KMS-11 (cell line): ENCODE measurements at regions not wholly inside any gene's neighbourhood (a gene's known extent, or its start where the extent isn't known, plus 50 kb on each side); places are given as distances from the start of the nearest gene placed in this dataset.

Experiments
- H2AFZ ChIP-seq: fragments of 200-600 bp; sonication (generic); 2 replicates; pipeline ENCODE4 v1.6.1; 2016; ENCODE audit warnings: antibody characterized with exemption, mixed run types, low read depth
- H3K27ac ChIP-seq: fragments of 200-600 bp; sonication (generic); 2 replicates; pipeline ENCODE4 v1.6.1; 2016; ENCODE audit warnings: mild to moderate bottlenecking, mixed run types
- H3K27me3 ChIP-seq: fragments of 200-600 bp; sonication (generic); 2 replicates; pipeline ENCODE4 v1.6.1; 2017; ENCODE audit warnings: mild to moderate bottlenecking, low read depth, mixed run types, moderate library complexity; ENCODE audit not compliant: insufficient read depth
- H3K36me3 ChIP-seq: fragments of 200-600 bp; sonication (generic); 2 replicates; pipeline ENCODE4 v1.6.1; 2017; ENCODE audit warnings: mild to moderate bottlenecking, mixed run types; ENCODE audit not compliant: insufficient read depth
- H3K4me1 ChIP-seq: fragments of 200-600 bp; sonication (generic); 2 replicates; pipeline ENCODE4 v1.6.1; 2016; ENCODE audit warnings: mild to moderate bottlenecking, low read depth, mixed run types; ENCODE audit not compliant: poor library complexity, severe bottlenecking
- H3K4me2 ChIP-seq: fragments of 200-600 bp; sonication (generic); 2 replicates; pipeline ENCODE4 v1.7.0; 2016; ENCODE audit warnings: mild to moderate bottlenecking, mixed run types
- H3K4me3 ChIP-seq: fragments of 200-600 bp; sonication (generic); IDR thresholded peaks from 2 replicates; pipeline ENCODE4 v1.6.1; 2017; ENCODE audit warnings: low read depth, low read length, mixed read lengths; ENCODE audit not compliant: insufficient read depth
- H3K79me2 ChIP-seq: fragments of 200-600 bp; sonication (generic); 2 replicates; pipeline ENCODE4 v1.6.1; 2016; ENCODE audit warnings: low read depth, mixed run types; ENCODE audit not compliant: insufficient read depth
- H3K9ac ChIP-seq: fragments of 200-600 bp; sonication (generic); 2 replicates; pipeline ENCODE4 v1.6.1; 2016; ENCODE audit warnings: mild to moderate bottlenecking, mixed run types
- H4K20me1 ChIP-seq: fragments of 200-600 bp; sonication (generic); 2 replicates; pipeline ENCODE4 v1.6.1; 2016; ENCODE audit warnings: mild to moderate bottlenecking, mixed run types; ENCODE audit not compliant: insufficient read depth
- TF ChIP-seq, protein P1 (sequence below): fragments of 200-600 bp; sonication (generic); conservative IDR thresholded peaks from 2 replicates; pipeline ENCODE4 v1.6.1; 2017; ENCODE audit warnings: low read depth, mild to moderate bottlenecking, antibody characterized with exemption, low read length, moderate library complexity, mixed read lengths

DNA sequence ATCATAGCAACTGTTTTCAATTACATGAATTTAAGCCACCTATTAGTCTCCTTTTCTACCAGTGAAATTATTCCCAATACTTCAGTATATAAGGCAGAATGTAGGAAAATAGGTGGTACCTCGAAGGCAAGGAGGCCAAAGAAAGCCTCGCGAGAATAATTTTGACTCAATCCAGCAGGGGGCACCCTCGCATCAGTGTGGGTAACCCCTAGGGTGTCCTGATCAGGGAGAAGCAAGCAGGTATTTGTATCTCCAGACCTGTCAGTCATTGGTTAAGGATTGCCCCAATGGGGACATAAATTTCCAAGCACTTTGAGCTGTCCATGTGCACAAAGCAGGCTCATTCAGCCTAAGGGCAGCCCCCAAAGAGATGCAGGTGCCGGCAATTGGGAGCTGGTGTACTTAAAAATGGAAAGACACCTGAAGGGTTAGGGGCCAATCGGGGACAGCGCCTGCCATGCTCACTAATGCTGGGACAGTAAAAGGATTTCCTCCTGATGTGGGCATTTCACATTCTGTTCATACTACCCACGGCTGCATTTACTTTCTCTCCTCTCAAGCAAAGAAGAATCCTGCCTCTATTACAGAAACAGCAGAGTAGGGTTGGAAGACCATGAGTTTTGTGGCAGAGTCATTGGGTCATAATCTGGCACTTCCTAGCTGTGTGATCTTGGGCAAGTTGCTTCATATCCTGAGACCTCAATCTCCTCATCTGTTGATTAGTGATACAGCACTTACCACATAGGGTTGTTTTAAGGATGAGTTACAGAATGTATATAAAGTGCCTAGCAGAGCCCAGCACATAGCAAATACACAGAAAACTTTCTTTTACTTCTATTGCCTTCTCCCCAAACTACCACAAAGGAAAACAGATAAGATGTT, 136.1 kb downstream of the ICOS start:
- H3K9ac ChIP-seq = no peak overlapping the region

DNA sequence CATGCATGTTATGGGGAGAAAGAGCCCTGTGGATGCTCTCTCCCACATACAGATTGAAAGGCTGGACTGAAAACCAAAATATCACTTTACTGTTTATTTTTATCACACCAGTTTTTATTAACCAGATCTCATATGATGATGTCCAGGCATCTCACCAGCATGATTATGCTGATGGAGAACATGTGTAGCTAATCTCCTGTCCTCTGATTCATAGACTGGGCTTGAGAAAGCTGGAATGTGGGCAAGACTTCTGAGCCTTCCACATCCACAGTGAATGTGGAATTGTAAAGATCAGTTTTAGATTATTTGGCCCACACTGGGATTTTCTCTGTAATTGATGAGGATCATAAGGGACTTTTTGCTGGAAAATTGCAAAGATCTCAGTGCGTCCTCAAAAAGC, 137.9 kb downstream of the ICOS start:
- no peaks in the 10 kb centered on the region for H3K36me3 ChIP-seq
- H2AFZ ChIP-seq = no peak overlapping the region
- H3K79me2 ChIP-seq = no peaks in the 10 kb centered on the region
- no peaks in the 10 kb centered on the region for H3K4me1 ChIP-seq
- H3K27ac ChIP-seq = no peak overlapping the region
- H3K27me3 ChIP-seq = no peaks in the 10 kb centered on the region
- H3K4me2 ChIP-seq = no peak overlapping the region
- H3K9ac ChIP-seq = no peak overlapping the region
- H3K4me3 ChIP-seq = no peak overlapping the region
- TF ChIP-seq, protein P1, sequence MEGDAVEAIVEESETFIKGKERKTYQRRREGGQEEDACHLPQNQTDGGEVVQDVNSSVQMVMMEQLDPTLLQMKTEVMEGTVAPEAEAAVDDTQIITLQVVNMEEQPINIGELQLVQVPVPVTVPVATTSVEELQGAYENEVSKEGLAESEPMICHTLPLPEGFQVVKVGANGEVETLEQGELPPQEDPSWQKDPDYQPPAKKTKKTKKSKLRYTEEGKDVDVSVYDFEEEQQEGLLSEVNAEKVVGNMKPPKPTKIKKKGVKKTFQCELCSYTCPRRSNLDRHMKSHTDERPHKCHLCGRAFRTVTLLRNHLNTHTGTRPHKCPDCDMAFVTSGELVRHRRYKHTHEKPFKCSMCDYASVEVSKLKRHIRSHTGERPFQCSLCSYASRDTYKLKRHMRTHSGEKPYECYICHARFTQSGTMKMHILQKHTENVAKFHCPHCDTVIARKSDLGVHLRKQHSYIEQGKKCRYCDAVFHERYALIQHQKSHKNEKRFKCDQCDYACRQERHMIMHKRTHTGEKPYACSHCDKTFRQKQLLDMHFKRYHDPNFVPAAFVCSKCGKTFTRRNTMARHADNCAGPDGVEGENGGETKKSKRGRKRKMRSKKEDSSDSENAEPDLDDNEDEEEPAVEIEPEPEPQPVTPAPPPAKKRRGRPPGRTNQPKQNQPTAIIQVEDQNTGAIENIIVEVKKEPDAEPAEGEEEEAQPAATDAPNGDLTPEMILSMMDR = no peak
- H4K20me1 ChIP-seq = no peaks in the 10 kb centered on the region

More for the DNA sequence above, 136.1 kb downstream of the ICOS start:
- H3K27me3 ChIP-seq = no peaks in the 10 kb centered on the region
- no peaks in the 10 kb centered on the region for H4K20me1 ChIP-seq
- TF ChIP-seq, protein P1 = peak; percentile 40; the same call in 1 of the 2 replicates
- no peak overlapping the region for H3K4me3 ChIP-seq
- no peak overlapping the region for H3K27ac ChIP-seq
- H3K79me2 ChIP-seq = no peaks in the 10 kb centered on the region
- no peaks in the 10 kb centered on the region for H3K36me3 ChIP-seq
- H2AFZ ChIP-seq = no peak overlapping the region
- H3K4me2 ChIP-seq = no peak overlapping the region
- H3K4me1 ChIP-seq = no peaks in the 10 kb centered on the region

DNA sequence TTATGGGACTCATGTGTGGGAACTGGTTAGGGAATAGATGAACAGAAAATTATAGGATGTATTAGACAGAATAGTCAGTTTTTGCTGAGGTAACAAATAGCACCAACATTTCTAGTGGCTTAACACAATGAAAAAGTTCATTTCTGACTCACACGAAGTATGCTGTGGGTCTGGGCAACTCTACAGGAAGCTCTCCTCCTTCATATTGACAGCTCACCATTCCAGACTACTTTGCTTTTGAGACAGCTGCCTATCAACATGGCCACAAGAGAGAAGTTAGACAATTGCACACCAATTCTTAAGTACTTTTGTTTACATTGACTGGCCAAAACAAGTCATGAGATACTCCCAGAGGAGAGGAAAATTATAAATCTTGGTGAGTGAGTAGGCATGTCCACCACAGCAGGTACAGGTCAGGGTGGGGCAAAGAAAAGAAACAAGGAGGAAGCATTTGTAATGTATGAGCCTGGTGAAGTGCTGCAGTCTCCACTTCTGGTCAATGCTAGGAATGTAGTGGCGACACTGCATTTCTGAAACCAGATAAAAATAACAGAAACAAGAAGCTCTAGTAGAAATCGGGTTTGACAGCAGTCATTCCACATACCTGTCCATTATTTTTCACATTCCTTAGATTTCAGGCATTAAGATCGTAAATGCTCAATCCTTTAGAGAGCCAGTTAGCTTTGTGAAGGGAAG, 141.6 kb downstream of the ICOS start:
- H3K9ac ChIP-seq = no peak overlapping the region
- no peak overlapping the region for H3K27ac ChIP-seq
- TF ChIP-seq, protein P1 = no peak
- no peak overlapping the region for H2AFZ ChIP-seq
- H3K36me3 ChIP-seq = no peaks in the 10 kb centered on the region
- no peaks in the 10 kb centered on the region for H3K27me3 ChIP-seq
- no peak overlapping the region for H3K4me2 ChIP-seq
- no peaks in the 10 kb centered on the region for H4K20me1 ChIP-seq
- no peak overlapping the region for H3K4me3 ChIP-seq
- no peaks in the 10 kb centered on the region for H3K79me2 ChIP-seq
- no peaks in the 10 kb centered on the region for H3K4me1 ChIP-seq

DNA sequence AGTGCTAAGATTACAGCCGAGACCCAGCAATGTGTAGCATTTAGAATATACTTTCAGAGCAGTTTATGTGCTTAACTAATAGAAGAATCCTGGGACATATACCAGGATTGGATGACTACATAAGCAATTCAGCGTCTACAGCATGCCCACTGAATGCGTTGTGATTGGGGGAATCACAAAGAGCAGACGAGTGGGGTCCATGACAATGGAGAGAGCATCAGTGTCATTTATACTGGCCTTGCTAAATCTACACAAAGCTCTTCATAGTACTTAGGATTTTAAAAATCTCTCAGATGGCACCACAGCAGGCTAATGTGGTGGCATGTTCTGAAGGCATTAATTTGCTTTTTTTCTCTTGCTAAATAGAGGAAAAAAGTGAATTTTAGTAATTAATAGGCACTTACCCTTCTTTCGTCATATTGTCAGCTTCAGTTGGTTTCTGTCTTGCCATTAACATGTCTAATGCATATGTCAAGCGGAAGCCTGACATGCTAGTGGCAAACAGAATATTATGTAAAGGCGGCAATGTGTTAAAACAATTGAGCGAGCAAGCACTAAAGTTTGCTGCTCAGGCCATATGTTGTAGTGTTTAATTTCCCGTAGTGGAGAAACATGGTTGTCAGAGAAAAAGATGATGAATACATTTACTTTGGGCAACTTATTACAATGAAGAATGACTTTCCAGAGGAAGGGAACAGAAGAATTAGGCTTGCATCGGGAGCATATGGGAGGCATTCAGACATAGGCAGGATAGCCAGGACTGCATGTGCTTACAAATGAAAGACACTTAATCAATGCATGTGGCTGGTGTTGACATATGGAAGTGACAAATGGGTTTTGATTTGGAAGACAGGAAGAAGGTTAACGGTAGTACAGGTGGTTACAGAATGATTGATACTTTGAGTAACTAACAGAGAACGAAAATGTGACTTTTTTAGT, 145.2 kb downstream of the ICOS start:
- H4K20me1 ChIP-seq = no peaks in the 10 kb centered on the region
- no peaks in the 10 kb centered on the region for H3K79me2 ChIP-seq
- H3K4me1 ChIP-seq = no peaks in the 10 kb centered on the region
- H3K27ac ChIP-seq = no peak overlapping the region
- H3K9ac ChIP-seq = no peak overlapping the region
- H3K27me3 ChIP-seq = no peaks in the 10 kb centered on the region
- H3K4me2 ChIP-seq = no peak overlapping the region
- no peaks in the 10 kb centered on the region for H3K36me3 ChIP-seq
- TF ChIP-seq, protein P1 = no peak
- H2AFZ ChIP-seq = no peak overlapping the region
- H3K4me3 ChIP-seq = no peak overlapping the region
